Stimulated activated CD4-positive, alpha-beta T cell treated with anti-CD3 and anti-CD28 coated beads, Interleukin-1b, Interleukin-23, amount 100 ng/mL, for 24 hours (primary cell): ENCODE measurements at regions not wholly inside any gene's neighbourhood (a gene's known extent, or its start where the extent isn't known, plus 50 kb on each side); places are given as distances from the start of the nearest gene placed in this dataset.
"Not testable (repeated sequence)": the region's sequence is repeated elsewhere in the genome, so short reads cannot be mapped to it uniquely, and the experiment has no call there.

ENCODE experiments used
- DNase-seq, 4 experiments: peaks; one replicate each; pipeline ENCODE4 v3.0.0-alpha.2; 2020; ENCODE audit warnings: low read depth in 4 of 4, low spot score in 1 of 4

DNA sequence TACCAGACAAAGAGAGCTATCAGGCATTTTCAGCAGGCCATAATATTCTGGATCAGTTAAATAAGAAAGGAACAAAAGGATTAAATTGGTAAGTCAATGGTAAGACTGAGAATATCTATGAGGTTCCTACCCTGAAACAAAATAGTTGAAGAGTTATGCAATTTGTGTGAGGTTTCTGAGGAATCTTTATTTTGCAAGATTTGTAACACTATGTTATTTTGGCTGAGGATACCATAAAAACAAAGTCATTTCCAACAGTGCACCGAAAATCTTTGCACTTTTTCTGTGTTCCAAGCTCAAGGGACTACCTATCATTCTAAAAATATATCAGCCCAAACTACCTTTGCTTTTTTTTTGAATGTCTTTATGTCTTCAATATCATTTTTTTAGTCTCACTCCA lies 383.3 kb upstream of the CITED2 start:
- no peak for DNase-seq

DNA sequence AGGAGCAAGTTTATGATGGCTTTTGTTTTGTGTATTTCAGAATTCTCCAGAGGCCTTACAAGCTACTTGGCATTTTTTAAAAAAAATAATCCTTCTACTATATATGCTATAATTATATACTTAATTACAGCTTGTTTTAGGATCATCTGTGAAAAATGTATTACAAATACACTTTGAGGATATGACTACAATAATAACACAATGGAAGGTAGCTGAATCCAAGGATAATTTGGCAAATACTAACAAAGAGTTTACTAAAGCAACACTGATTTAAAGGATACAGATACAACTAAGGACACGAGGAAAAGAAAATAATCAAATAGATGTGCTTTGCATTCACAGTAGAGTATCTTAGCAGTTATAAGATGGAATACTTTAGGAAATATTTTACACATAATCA lies 381.9 kb upstream of the CITED2 start:
- no peak for DNase-seq

DNA sequence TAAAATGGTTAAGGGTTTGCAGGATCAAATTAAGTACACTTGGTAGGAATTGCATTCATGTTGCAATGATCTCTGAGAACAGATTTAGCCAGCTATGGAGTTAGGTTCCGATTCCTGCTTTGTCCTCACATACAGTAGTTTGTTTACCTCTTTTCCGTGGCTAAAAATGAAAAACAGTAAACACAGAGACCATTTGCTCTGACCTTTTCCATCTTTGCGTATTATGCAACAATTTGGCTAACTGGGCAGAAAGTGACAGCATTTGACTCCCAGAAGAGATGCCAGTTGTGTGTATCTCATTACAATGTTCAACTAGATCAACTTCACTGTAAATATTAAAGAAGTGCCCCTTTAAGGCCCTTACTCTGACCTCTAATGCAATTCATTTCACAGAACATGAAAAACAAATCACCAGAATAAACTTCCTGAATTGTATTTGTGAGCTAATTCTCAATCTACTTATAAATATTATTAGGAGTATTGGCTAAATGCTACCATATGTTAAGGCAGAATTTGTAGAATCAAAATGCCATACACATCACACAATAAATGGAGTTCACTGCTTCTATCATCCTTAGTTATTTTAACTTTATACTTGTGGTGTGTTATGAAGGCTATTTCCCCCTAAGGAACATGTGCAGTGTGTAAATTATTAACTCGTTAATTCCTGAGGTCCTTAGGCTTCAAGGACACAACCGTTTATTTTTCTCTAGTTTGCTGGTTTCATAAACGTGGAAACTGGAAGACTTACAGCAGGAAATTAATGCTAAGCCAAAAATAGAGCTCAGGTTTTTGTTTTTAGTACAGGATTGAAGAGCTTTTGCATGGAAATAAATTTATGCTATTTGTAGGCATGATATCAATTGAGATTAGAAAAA lies 380.7 kb upstream of the CITED2 start:
- DNase-seq, result no peak

DNA sequence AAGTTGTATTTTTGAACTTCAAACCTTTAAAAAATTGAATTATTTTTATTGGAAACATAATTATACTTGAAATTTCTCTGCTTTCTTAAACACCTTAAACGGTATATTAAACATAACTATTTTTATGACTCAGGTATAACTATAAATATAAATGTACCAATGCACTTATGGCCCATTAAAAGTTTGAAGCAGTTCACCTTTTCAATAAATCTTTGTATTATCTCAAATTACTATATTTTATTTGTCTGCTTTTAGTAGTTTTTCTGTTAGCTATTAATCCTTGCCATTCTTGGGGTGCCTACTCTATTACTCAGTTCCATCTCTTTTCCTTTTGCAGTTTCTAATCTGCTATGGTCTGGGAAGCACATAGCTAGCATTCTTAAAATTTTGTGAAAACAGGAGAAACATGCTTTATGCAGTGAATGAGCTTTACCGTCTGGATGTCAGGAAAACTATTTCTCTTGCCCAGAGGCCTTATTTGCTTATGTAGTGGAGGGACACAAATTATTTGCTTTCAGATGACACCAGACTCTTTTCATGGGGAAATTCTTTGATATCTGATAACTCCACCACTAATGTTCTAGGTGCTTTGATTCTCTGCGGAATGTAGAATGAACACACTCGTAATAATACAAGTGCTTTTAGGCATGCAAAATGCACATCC lies 378.9 kb upstream of the CITED2 start:
- DNase-seq, result no peak

DNA sequence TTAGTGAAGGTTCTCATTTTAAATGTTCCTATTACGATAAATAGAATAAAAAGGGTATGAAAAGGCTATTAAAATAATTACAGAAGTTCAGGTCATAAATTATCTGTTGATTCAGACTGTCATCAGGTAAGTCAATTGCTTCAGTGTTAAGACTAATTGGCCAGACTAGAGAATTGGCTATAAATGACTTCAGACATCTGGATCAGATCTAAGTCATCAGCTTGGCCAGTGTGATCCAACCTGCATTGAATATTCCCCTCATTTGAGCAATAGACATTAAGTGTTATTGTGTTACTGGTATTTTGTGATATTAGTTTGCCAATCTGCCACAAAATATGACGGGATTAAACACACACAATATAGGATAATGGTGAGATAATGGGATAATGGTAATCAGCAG lies 377.6 kb upstream of the CITED2 start:
- no peak for DNase-seq

DNA sequence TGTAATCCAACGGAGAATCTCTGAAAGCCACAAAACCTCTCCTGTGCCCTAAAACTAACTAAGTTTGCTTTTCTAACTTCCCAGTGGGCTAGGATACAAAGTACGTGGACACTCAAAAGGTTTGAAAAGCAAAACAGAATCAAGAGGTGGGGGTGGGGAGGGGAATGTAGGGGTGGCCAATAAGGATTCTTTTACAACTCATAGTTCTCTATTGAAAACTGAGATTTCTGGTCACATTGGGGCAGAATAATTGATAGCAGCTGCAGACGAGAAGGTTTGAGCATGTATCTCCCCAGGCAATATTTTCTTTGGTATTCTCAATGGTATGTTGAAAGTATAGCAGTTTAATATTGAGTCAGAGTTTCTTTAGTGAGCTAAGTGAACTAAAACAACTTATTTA lies 376.7 kb upstream of the CITED2 start:
- no peak for DNase-seq

DNA sequence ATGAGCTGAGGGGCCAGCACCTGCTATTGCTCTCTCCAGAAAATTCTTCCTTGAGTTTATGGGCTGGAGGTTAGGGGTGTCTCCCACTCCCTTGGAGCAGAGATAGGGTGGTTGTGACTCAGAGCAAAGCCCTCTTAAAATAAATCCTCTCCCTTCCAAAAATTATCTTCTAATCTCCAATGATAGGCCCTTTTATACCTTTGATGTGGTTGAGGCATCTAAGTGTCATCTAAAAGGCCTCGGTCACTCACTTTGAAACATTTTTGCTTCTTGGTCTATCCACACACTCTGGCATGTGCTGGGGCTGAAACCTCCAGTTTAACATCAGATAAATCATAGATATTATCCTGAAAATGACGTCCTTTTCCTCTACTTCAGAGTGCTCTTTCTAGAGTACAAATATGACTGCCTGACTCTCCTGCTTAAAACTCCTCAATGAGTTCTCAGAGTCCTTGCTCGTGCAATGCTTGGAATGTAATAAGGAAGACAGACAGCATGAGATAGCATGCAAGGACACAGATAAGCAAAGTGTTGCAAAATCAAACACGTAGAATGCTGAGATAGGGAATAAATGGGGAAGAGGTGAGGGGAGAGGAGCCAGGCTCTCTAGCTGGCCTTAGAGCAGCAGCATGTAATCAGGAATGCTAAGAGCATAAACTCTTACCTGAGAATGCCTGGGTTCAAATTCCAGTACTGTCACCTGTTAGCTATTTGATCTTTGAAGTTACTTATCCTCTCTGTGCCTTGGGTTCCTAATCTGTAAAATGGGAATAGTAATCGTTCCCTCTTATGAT lies 374.1 kb upstream of the CITED2 start:
- no peak for DNase-seq

DNA sequence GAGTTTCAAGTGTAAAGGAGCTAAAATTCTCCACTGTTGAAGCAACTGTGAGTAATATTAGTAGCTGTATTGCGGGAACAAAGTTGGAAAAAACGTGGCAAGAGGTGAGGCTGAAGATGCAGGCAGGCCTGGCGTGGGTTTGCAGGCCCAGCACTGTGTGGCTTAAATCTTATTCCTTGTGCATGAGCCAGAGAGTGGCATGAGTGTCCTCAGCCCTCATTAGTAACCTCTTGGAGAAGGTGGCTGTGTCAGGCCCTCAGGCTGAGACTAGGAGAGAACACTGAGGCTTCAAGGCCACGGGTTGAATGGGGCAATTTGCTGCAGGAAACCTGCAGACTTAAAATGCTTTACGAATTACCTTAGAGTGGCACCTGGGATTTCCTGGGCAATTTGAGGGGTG lies 372.7 kb upstream of the CITED2 start:
- DNase-seq, result no peak

DNA sequence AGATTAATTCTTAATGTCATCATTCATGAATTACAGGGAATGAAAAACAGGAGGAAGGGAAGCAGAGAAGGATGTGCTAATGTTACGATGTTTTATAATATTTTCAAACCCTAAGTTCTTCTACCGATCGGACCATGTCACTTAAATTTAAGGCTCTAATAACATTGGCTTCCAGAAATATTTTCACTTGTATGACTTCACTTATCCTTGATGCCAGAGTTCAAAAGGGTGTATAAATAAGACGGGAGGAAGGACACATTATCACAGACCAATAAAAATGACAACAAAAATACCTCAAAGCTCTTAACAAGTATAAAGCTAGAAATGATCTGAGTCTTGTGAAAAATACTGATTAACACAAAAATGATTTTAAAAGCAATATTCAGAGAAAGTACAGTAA lies 370.4 kb upstream of the CITED2 start:
- DNase-seq, result no peak

DNA sequence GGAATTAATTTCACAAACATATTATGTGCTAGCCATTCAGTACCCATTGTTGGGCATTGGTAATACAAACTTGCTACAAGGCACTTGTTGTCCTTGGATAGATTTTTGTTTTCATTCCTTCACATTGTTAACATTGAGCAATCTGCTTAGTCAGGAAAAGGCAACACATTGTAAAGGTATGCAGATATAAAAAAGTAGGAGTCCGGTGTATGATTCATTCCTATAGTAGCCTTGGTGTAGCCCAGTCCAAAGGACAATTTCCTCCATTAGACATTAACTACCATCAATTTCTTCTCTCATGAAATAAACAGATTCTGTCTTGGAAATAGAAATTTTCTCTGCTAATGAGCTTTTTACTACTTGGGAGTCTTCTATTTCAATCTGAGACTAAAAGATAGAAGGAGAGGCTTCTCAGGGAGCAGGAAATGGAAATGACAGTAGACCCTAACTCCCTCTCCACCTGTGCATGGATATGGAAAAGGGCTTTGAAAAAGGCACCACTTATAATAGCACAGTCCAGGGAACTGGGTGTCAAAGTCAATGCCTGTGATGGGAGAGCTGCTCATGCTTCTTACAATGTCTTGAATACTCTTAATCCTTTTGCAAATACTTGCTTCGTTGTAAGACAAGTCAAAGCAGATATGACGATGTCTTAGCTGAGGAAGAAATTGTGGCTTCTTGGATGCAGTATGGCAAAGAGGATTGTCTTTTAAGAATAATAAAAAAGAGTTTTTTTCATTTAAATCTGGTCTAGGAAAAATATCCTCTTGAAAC lies 369.4 kb upstream of the CITED2 start:
- no peak for DNase-seq

DNA sequence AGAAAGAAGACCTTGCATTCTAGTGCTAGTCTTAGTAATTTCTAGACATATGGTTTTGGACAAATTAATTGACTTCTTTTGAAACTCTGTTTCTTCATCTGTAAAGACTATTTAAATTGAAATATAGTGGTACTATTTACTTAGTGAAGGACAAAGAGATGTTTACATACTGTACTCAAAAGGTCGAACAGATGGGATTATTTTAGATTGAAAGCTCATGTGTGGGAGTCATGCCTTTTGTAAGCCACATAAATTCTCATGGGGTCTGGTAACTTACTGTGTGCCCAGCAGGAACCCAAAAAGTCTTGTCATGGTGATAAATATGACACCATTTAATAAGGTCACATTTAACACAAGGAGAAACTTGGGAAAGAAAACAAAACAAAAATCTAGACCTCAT lies 368.2 kb upstream of the CITED2 start:
- no peak for DNase-seq

DNA sequence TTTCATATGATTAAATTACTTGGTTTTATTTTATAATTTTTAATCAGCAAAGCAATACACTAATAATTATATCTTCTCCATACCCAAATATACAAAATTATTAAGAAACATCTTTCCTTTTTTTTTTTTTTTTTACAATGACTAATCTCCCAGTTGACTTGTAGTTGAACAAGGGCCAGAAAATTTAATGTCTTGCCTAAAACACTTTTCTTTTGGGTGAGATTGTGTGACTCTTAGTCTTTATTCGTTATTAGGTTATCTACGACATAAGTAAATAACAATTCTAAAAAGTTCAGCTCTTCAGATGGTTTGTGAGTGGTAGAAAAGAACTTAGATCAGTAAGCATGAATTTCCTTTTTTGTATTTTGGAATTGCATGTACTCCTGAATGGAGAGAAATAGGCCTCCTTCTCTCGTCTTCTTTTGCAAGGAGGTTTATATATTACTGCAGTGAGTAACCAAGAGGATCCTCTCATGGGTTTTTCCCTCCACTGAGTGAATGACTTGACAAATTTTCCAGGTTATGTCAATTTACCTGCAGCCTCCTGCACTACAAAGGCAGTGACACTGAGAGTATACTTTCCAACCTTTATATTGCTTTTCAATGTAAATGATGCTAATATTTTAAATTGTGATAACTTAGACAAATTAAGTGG lies 364.5 kb upstream of the CITED2 start:
- no peak for DNase-seq

DNA sequence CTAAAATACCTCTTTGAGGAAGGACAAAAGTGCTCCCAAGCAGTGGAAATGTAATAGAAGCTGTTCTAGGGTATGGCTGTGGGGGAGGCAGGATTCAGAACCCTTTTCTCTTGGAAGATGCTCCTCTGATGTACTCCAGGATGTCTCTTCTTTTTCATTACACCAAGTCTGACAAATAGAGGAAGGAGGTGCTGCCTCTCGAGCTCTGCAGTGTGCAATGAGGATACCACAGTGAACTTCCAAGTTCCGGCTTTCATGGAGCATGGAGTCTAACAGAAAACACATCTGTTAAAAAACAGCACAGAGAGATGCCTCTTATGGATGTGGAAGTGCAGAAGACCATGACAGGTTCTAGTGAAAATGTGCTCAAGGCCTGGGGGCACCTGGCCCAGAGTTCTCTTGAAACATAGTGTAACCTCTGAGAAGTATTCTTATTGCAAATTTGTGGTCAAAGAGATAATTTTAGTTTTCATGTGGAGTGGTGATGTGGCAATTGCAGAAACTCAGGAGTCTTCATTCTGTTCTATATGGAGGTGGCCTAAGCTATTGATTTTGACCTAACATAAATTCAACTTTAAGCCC lies 362.0 kb upstream of the CITED2 start:
- no peak for DNase-seq

DNA sequence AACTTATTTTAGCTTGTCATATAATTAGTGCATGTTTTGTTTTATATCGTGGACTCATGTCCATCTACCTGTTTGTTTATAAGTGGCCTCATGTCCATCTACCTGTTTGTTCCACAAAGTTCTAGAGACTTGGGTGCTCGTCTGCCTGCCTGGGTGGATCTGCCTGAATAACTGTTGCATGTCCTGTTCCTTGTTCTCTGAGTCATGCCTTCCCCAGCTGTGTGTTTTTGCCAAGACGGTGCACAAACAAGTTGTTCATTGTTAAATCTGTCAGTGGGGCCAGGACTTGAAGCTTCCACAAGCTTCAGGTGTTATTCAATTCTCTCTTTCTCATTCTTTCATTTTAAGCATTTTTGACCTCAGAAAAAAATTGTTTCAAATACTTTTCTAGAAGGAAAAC lies 358.0 kb upstream of the CITED2 start:
- no peak for DNase-seq

DNA sequence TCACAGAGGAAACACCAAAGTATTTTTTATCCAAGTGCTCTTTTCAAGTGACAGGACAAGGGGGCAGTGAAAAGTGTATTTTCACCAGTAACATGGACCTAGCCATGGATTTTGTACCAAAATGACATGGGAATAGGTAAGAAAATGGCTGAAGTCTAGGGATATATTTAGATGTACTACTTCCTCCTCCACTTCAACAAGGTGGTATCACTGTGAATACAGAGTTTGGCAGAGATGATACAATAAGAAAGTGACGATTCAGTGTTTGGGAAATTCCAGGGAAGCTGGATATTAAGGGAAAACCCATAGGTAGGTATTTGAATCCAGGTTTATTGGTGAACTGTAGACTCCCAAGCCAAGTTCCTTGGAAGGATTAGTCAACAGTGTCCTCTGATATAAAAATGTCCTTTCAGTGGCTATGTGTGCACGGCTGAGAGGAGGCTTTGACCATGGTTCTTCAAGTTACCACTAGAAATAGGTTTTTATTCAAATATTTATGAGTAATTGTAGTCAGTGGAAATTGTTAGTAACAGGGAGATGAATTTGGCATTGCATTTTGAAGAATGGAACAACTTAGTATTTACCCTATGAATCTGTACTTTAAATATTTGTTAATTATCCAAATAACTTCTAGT lies 356.0 kb upstream of the CITED2 start:
- DNase-seq, result no peak

DNA sequence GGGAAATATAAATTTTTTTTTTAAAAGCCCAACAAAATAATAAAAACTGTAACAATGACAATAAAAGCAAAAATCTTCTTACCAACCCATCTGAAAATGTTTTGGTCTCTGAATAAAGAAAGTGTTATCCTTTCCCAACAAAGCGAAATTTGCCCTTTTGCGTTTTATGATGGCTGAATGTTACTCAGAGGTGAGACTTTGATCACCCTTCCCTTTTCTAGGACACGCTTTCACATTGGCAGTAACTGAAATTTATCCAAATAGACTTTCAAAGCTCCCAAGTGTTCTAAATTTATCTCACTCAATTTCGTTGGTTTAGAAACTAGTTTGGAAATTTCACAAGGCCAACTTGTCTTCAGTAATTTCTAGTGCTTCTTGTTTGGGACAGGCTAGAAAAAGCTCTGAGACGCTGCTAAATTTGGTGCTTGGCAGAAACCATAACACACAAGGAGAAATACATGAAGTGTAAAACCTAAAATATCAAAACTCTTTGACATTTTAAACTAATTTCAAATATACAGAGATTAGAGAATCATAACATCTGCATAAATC lies 354.5 kb upstream of the CITED2 start:
- DNase-seq, result no peak

DNA sequence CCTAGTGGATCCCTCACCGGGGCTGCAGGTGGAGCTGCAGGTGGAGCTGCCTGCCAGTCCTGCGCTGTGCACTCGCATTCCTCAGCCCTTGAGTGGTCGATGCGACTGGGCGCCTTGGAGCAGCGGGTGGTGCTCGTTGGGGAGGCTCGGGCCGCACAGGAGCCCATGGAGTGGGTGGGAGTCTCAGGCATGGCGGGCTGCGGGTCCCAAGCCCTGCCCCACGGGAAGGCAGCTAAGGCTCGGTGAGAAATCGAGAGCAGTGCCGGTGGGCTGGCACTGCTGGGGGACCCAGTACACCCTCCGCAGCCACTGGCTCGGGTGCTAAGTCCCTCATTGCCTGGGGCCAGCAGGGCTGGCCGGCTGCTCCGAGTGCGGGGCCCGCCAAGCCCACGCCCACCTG lies 351.8 kb upstream of the CITED2 start:
- DNase-seq, result not testable (repeated sequence)

DNA sequence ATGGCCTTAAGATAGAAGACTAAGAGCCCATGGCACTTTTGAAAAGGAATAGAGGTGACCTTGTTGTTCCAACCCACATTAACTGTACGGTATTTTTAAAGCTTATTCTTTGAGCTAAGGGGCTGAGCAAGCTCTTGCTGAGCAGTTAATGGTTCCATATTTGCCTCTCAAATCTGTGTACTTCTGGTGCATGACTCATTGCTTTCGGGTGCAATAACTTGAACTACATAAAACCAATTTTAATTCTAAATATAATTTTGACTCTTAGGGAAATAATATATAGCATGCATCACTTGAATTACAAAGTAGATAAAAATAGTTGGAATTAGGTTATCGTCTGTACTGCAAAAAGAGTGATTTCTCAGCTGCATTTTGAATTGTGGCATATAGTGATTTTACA lies 348.1 kb upstream of the CITED2 start:
- no peak for DNase-seq

DNA sequence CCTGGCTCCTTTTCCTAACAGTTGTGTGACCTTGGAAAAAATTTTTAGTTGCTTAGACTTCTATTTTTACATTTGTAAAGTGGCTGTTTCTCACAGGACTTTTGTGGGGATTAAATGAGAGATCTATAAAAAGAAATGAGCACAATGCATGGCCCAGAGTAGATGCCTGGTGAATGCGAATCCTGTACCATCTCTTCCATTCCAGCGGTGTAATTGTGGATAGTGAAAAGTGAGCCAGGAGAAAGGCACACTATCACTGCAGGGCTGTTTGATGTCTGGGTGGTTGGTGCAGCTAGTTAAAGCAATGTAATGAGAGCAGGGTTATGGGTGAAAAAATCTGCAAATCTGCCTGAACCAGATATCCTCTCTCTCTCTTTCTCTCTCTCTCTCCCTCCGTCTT lies 347.5 kb upstream of the CITED2 start:
- DNase-seq, result no peak
